ENCODE measurements at regions not wholly inside any gene's neighbourhood (a gene's known extent, or its start where the extent isn't known, plus 50 kb on each side); places are given as distances from the start of the nearest gene placed in this dataset.
"Not testable (repeated sequence)": the region's sequence is repeated elsewhere in the genome, so short reads cannot be mapped to it uniquely, and the experiment has no call there.

DNA sequence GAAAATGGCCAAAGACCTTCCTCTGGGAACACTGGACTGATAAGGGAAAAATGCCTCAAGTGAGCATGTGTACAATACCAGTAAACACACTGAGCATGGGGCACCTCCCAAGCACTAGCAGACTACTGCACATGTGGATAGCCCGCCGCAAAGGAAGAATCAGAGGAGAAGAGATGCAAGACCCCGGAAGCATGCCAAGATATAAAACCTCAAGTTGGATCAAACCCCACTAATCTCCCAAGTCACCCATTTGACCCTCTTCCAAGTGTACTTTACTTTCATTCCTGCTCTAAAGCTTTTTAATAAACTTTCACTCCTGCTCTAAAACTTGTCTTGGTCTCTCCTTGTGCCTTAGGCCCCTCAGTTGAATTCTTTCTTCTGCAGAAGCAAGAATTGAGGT lies 121.1 kb upstream of the PLAAT1 start:
- DNase-seq (ENCODE audit: low read depth) = no peak

DNA sequence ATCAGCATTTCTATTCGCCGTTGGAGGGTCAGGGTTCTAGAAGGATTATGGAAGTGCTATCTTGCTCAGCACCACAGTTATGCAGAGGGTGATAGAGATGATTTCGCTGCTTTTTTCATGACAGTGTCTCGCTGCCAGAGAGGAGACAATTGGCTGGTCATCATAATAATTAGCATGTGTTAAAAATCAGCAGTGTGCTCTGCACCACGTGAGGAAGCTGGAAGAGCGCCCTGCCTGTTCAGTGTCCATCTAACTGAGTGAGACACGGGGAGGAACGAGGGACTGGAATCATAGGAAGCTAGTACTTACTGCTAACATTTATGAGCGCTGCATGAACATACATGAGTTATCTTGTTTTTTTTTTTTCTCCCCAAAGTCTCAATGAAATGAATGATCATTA lies 116.2 kb upstream of the PLAAT1 start:
- no peak for DNase-seq (ENCODE audit: low read depth)

DNA sequence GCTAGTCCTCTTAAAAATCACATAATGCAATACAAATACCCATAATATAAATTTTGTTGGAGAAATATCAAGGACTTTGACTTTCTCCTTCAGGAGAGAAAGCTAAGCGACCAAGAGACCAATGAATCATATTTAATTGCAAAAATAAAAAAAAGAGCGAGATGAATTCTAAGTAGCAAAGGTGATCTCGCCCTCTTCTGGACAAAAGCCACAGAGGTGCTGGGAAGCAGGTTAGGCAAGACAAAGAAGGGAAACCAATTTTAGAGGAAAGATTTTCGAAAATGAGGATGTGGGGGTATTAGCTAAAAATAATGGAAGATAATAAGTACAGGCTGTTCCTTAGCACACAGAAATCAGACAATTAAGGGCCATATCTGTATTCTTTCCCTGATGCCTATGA lies 111.4 kb upstream of the PLAAT1 start:
- DNase-seq (ENCODE audit: low read depth) = no peak

DNA sequence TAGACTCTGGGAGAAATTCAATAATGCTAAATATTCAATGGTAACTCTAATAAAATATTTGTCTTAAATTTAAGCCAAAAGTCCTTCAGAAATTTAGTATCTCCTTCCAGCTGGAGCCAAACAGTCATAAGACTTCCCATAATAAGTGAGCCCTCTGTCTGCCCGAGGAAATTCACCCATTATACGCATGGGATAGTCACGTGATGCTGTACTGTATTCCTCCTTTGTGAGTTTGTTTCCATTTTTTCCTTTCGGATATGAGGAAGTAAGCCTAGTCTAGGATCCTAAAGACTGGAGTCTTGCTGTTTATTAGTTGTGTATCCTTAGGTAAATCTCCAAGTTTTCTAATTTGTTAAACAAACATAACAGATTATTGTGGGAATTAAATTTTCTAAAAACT lies 110.4 kb upstream of the PLAAT1 start:
- no peak for DNase-seq (ENCODE audit: low read depth)

- DNase-seq (ENCODE audit: low read depth) = no peak
Observed at GRCh38 chr3:193132241-193132640, 108.8 kb upstream of the PLAAT1 start.

- peak; percentile 1 for DNase-seq (ENCODE audit: low read depth)
Observed at GRCh38 chr3:193132964-193133363, 108.1 kb upstream of the PLAAT1 start.

DNA sequence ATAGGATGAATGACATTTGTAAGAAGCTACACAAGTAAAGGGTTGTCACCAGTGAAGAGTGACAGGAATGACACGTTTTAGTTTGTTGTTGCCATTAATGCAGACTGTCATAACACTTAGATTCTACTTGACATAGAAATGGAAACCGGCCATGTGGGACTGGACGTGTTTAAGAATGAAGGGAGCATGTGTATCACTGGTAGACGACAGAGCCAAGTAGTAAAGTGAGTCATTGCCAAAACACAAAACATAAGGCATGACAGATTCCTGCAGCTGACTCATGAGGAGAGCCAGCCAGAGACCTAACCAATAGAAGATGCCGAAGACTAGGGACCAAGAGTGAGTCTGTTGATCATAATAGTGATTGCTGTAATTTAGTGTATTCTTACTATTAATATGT lies 106.2 kb upstream of the PLAAT1 start:
- peak; percentile 54 for DNase-seq (ENCODE audit: low read depth)

DNA sequence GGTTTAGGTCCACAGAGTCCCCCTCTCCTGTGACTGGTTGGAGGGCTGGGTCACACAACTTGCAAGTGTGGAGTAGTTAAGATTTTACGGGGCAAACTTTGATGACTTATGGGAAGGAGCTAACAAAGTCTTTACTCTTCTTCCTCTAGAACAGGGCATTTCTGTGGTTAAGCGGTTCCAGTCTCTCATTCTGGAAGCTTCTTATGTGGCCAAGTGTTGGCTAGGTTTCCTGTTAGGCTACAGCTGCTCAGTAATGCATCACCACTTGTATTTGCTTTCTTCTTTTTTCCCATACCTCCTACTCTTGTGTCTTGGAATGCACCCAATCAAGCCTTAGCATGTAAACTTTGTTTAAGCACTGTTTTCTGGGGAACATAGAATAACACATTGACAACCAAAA lies 100.6 kb upstream of the PLAAT1 start:
- no peak for DNase-seq (ENCODE audit: low read depth)

DNA sequence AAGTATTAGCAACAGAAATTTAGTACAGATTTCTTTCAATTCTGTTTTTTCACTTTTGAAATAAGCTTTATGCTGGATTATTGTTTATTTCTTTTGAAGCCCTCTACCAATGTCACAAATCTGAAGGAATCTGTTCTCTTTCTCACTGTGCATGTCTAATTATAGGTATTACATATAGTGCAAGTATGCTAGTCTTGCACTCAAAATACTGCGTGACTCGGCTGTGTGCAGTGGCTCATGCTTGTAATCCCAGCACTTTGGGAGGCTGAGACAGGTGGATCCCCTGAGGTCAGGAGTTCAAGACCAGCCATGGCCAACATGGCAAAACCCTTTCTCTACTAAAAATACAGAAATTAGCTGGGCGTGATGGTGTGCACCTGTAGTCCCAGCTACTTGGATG lies 95.8 kb upstream of the PLAAT1 start:
- no peak for DNase-seq (ENCODE audit: low read depth)

GRCh38 chr3:193148688-193149473 lies 92.1 kb upstream of the PLAAT1 start:
- no peak for DNase-seq (ENCODE audit: low read depth)

GRCh38 chr3:193149998-193150397 lies 91.0 kb upstream of the PLAAT1 start:
- no peak for DNase-seq (ENCODE audit: low read depth)

- not testable (repeated sequence) for DNase-seq (ENCODE audit: low read depth)
Observed at GRCh38 chr3:193155044-193155781, 85.8 kb upstream of the PLAAT1 start.

GRCh38 chr3:193157051-193157450 lies 84.0 kb upstream of the PLAAT1 start:
- DNase-seq (ENCODE audit: low read depth) = no peak

GRCh38 chr3:193165431-193166120 lies 75.4 kb upstream of the PLAAT1 start:
- DNase-seq (ENCODE audit: low read depth) = no peak

DNA sequence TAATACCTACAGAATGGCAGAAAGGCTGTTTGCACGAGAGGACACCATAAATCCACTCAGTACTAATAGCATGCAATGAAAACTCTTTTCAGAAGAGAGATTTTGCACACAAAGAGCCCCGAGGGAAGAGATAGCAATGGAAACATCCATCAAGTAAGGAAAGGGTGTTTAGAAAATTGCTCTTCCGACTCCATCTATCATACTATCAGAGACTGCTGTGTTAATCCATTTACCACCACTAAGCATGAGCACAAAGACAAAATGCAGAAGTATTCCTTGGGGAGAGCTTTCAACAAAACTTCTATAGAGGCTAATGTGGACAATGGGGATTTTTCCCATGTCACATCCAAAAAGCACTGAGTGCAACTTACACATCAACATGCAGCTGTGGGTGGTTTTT lies 72.1 kb upstream of the PLAAT1 start:
- no peak for DNase-seq (ENCODE audit: low read depth)

GRCh38 chr3:193174140-193174539 lies 66.9 kb upstream of the PLAAT1 start:
- DNase-seq (ENCODE audit: low read depth) = no peak

- not testable (repeated sequence) for DNase-seq (ENCODE audit: low read depth)
Observed at GRCh38 chr3:193179332-193180012, 61.5 kb upstream of the PLAAT1 start.

- DNase-seq (ENCODE audit: low read depth) = no peak
Observed at GRCh38 chr3:193187070-193187722, 53.8 kb upstream of the PLAAT1 start.

DNA sequence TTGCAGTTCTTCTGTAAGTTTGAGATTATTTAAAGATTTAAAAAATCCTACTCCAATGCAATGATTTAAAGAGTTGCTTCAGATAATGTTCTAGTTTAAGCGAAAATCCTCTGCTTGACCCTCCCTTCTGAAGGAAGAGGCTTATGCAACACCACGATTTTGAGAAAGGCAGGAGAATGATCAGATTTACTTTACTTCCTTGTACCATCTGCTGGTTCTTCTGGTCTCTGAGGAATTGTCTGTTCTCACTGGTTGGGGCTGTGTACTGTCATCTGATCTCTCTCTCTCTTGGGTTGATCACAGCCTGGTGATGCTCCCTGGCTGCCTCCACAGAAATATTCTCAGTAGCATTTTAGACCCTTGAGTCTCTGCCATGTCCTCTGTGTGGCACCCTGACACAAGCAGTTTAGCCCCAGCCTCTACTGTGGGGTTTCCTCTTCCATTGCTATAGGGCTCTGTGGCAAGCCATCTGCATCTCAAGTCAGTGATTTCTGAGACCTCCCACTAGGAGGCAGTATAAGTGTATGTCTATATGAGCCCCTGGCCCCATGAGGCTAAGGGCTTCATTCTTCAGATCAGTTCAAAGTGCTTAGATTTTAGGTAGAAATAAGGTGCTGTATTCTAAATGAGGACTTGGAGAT lies 50.8 kb upstream of the PLAAT1 start:
- DNase-seq (ENCODE audit: low read depth) = peak; percentile 14
